NCI-H2196 treated with DMSO at 0.1 percent for 48 hours (cell line): ENCODE measurements at regions not wholly inside any gene's neighbourhood (a gene's known extent, or its start where the extent isn't known, plus 50 kb on each side); places are given as distances from the start of the nearest gene placed in this dataset.
"Not testable (repeated sequence)": the region's sequence is repeated elsewhere in the genome, so short reads cannot be mapped to it uniquely, and the experiment has no call there.

Source experiments
- DNase-seq: peaks from one replicate; lab custom pipeline; 2025; ENCODE audit not compliant: unreplicated experiment; lab: John Stamatoyannopoulos, UW

DNA sequence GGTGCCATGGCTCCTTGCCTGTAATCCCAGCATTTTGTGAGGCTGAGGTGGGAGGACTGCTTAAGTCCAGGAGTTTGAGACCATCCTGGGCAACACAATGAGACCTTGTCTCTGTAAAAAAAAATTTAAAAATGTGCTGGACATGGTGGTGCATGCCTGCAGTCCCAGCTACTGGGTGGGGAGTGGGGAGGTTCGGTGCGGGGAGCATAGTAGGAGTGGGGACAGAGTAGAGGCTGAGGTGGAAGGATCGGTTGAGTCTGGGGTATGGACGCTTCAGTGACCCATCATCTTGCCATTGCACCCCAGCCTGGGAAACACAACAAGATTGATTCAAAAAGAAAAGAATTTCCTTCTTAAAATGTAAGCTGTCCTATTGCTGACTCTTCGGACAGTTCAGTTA is 1490.0 kb upstream of the GBE1 start:
- no peak for DNase-seq

DNA sequence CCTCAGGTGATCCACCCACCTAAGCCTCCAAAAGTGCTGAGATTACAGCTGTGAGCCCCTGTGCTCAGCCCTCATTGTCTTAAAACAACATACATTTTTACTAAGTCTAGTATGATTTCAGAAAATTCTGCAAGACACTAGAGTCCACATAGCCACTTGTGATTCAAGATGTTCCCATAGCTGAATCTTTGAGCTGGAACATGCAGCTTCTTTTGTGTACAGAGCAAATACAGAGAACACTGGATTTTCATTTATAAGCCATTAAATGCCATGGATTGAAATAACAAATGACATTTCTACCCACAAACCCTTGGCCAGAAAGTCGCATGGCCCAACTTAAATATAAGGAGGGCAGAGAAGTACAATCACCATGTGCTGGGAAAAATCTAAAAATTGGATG is 1489.2 kb upstream of the GBE1 start:
- no peak for DNase-seq

DNA sequence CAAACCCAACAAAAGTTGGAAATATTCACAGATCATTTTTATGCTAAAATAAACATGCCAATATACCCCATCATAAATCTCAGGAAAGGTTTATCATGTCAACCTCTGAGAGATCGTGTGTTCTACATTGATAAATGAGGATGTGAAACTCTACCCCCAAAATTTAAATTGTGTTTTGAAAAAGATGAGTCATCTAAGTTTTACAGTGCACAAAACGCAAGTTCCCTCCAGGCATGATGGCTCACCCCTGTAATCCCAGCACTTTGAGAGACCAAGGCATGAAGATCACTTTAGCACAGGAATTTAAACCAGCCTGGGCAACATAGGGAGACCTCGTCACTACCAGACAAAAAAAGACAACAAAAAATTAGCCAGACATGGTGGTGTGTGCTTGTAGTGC is 1487.0 kb upstream of the GBE1 start:
- DNase-seq = no peak

DNA sequence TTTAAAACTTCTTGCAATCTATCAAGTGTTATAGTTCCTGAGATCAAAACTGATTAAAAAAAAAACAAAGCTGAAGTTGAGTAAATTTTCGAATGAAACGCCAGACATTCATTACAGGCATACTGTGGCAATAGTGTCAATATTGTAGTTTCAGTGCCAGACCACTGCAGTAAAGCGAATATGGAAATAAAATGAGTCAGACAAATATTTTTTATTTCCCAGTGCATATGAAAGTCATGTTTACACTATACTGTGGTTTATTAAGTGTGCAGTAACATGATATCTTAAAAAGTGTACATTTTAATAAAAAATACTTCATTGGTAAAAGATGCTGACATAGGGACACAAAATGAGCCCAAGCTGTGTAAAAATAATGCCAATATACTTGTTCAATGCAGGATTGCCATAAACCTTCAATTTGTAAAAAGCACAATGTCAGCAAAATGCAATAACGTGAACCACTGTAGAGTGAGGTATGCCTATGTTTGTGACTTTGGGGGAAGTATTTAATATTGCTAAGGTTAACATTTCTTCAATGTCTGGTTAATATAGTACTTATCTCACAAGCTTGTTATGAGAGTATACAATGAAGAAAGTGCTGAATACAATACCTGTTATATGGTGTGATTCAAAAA is 1473.9 kb upstream of the GBE1 start:
- no peak for DNase-seq

DNA sequence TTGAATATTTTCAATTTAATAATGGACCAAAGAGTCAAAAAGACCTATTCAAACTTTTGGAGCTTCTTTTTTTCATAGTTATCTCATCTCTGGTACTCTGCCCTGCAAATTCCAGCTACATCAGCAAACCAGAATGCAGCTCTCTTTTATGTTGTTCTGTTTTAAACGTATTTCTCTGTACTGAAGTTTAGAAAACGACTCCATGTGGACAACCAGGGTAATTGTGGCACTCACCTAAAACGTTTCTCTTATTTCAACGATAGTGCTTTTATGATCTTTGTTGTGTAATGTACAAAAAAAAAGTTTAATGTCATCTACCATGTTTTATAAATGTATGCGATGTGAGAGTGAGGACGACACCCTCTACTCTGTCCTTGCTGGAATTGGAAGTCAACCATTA is 1472.3 kb upstream of the GBE1 start:
- DNase-seq = no peak

DNA sequence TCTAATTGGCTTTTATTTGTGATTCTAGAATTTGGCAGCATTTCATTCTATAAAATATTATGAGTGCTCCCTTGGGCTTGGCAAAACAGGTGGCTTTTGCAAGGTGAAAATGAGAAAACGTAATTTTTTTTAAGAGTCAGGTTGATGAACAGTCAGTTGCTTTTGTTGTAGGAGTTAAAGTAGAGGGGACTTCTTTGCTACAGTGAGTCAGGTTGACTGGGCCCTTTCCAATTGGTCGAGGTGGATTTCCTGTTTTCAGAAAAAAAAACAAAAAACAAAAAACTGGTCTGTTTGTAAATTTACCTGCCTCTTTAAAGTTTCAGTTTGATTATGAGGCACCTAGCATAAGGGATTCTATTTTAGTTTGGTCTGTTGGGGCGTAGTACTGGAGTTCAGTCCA is 1469.4 kb upstream of the GBE1 start:
- no peak for DNase-seq

DNA sequence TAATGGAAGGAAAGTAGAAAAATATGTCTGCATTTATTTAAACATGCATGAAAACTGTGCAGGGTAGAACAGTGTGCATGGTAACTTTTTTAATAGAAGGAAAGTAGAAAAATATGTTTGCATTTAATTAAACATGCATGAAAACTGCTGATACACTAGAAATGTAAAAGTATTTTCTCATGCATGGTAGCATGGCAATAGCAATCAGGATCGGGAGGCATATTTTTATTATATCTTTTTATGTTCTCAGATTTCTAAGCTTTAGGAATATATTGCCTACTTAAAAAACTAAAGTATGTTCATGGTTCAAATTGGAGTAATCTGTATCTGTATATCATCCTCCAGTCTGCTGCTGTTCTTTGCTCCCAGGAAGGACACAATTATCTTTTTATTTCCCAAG is 1468.9 kb upstream of the GBE1 start:
- DNase-seq = no peak

DNA sequence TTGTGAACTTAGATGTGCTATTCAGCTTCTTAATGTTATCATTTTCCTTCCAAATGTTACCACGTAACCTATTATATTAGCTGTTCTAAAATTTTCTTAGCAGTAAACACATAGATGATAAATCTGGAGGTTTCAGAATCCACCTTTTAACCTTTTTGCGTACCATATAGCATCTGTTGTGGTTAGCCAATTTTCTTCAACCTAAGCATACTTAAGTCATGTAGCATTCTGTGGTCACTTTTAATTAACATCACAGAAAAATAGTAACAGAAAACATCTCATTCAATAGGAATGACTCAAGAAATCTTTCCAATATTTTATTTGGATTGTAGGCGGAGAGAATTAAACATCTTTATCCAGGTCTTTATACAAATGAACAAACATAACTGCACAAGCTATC is 1465.3 kb upstream of the GBE1 start:
- DNase-seq = no peak

DNA sequence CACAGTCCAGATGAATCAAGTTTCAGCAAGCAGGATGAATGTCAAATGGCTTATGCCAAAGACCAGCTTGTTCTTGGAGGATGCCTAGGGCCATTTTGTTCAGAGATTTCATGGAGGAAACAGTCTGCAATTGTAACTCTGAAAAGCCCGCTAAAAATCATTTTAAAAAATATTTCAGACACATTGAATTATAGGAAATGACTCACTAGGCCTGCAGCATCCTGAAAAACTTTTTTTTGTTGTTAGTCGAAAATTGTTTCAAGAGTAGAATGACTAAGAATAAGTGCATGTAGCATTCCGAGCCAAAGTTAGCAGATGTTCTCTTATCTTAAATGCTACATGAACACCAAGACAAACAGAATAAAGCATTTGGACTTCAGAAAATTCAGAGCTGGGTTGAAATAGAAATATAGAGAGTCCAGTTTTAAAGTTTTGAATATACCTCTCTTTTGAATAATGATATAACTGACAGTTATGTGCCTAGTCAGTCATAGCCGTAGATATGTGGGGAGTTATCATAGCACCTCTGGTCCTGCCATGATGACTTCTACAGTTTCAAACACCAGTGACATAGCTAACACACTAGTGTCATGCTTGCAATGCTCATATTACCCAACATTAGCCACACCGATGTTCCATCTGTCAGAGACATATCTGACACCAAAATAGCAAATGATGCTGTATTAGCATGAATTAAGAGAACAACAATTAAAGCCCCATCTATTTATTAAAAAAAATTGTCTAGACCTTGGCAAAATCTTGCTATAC is 1462.8 kb upstream of the GBE1 start:
- DNase-seq = no peak

DNA sequence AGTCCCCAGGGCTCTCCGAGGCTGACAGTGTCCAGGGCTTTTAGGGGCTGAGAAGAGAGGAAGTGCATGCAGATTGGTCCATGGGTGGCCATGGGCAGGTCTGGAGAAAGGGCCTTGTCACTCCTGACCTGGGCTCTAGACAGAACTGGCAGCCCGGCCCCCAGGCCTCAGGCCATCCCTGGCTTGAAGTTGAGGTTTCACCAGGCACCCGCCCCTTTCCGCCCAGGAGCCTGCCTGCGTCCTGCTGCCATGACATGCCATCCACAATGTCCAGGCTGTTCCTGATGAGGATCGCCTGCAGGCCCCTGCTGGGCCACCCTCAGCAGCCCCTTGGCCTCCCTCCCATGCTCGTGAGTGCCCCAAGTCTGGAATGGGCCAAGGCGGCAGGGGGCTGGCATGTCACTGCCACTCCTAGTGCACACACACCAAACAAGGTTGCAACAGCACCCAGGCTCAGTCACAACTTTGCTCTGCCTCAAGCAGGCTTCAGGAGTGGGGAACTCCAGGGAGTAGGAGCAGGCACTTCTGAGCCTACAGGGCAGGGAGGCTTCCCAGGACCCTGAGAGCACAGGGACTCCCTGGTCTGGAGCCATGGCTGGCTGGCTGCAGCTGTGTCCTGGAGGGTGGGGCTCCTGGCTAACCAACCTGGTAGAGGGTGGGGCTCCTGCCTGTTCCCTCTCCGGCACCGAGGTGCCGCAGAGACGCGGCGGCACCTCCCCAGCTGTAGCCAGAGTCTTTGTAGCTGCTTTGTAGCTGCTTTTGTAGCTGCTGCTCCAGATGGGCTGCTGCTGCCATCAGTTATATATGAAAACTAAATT is 1457.1 kb upstream of the GBE1 start:
- no peak for DNase-seq

DNA sequence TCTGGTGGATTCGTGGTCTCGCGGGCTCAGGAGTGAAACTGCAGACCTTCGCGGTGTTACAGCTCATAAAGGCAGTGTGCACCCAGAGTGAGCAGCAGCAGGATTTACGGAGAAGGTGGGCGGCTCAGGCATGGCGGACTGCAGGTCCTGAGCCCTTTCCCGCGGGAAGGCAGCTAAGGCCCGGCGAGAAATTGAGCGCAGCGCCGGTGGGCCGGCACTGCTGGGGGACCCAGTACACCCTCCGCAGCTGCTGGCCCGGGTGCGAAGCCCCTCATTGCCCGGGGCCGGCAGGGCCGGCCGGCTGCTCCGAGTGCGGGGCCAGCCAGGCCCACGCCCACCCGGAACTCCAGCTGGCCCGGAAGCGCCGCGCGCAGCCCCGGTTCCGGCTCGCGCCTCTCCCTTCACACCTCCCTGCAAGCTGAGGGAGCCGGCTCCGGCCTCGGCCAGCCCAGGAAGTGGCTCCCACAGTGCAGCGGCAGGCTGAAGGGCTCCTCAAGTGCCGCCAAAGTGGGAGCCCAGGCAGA is 1456.2 kb upstream of the GBE1 start:
- not testable (repeated sequence) for DNase-seq

DNA sequence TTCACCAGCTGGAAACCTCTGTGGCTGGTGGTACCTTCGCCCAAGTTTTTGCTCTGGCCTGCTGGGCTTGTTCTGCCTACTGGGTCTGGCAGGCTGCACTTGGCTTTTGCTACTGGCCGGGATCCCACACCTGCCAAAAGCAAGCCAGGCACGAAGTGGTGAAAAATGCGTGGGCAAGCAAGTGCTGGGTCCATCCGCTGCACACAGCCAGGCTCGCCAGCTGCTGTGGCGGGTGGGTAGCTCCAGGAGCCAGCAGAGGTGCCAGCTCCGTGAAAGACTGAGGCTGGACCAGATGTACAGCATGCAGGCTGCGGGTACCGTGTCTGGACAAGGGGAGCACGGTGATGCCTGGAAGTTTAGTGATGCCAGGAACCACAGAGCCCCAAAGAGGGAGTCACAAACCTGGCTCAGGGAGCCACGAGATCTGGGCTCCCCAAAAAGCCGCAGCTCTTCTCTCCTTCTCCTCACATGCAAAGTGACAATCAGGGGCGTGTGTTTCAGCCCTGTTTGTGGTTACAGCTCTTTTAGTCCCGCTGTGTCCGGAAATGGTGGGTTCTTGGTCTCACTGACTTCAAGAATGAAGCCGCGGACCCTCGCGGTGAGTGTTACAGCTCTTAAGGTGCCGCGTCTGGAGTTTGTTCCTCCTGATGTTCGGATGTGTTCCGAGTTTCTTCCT is 1455.6 kb upstream of the GBE1 start:
- DNase-seq = no peak

DNA sequence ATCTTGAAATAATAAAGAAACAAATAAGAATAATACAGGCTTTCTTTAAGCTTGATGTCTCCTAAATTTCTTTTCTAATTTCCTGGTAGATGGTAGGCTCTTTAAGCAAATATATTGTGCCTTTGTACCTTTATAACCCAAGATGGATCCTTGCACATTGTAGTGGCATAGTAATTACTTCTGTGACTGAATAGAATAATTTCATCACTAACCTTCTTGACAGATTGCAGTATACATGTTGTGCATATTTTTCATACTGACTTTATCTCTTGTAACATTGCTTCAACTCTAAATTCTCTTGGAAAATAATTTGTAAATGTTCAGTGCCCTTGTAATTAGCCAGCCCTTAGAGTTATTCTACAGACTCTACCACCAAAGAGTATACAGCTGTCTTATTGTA is 1433.8 kb upstream of the GBE1 start:
- DNase-seq = no peak

DNA sequence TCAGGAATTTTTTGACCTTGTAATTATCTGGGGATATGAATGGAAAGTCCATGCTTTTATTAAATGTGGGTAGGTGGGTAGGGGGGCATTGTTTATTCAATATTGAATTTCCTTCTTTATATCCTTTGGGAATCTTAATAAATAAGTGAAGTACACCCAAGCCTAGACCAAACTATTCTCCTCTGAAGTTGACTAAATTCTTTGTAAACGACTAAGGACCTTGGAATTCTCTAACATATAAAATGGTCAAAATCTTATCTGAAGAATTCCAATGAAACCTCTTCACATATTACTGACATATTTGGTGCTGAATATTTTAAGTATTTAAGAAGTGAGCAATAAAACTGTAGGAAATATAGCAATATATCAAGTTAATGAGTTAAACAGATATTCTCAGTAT is 1432.1 kb upstream of the GBE1 start:
- DNase-seq = no peak

DNA sequence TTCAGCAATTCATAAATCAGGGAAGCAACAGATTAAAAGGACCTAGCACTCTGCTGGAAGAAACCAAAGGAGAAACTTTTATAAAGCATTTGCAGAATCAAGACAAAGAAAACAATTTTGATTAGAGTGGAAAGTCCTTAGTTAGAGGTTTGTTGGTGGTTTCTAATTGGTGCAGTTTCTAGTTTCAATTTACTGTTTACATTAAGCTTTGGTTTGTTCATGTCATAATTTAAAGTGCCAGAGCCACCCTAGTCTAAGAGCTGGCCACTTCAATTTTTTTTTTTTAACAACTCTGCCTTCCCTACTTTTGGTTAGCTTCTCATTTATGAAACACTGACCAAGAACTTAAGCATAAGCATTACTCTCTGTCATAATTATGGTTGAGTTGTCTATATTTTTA is 1428.2 kb upstream of the GBE1 start:
- DNase-seq = no peak

DNA sequence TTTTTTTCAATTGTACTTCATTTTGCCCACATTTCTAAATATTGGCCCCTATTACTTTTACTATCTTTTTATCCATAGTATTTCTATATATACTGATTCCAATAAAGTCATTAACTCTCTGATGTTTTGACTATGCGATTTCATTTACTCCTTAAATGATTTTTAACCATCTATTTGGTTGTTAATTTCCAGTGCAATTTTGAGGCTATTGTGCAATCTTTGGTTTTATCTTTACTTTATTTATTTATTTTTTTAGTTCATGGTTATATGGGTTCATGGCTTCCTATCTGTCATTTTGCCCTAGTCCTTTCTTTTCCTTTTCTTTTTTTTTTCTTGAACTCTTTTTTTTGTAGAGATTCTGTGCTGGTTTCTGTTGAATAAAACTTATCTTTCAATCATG is 1408.0 kb upstream of the GBE1 start:
- DNase-seq = no peak

DNA sequence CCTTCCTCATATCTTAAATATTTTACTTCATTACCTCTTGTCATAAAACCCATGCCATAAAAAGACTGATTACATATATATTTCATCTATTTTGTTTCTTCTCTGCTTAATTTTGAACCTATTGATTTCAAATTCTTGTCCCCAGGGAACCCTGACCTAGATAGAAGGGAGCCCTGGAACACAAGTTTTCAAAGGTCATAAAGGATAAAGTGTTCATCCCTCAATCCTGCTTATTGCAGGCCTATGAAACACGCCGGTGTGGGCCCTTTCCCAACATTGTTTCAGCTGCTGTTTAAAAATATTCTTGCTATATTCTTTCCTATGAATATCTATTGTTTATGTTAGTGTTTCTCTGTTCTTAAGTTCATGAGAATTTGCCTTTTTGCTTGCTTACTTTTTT is 1389.5 kb upstream of the GBE1 start:
- no peak for DNase-seq

DNA sequence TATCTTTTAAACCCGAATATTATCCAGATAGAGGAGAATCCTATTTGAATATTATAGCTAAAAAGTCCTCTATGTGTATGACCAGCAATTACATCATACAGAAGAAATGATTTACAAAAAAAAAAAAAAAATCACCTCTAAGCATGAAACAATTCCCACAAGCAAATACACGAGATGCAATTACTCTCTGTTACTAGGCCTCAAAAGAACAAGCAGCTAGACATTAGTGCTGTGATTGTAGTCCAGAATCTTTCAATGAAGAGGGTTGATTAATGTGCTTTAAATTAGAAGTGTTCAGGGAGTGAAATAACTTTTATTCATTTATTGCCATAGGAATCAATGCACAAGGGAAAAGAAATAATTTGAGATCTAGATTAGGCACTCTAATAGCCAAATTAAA is 1379.5 kb upstream of the GBE1 start:
- no peak for DNase-seq

DNA sequence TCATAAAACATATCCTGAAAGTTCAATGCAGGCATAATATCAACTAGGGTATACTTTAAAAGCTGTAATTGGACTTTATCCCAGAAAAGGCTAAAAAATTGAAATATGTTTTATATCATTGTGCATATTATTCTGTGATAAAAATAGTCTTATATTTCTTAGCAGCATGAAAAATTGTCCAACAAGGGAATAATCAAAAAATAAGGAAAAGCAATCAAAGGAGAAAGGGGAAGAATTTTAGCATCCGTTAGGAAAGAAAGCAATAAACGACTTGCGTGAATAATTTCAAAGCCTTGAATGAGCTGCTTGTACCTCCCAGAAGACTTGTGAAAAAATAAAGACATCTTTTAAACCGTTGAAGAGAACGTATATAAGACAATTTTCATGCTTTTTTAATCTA is 1369.8 kb upstream of the GBE1 start:
- no peak for DNase-seq

DNA sequence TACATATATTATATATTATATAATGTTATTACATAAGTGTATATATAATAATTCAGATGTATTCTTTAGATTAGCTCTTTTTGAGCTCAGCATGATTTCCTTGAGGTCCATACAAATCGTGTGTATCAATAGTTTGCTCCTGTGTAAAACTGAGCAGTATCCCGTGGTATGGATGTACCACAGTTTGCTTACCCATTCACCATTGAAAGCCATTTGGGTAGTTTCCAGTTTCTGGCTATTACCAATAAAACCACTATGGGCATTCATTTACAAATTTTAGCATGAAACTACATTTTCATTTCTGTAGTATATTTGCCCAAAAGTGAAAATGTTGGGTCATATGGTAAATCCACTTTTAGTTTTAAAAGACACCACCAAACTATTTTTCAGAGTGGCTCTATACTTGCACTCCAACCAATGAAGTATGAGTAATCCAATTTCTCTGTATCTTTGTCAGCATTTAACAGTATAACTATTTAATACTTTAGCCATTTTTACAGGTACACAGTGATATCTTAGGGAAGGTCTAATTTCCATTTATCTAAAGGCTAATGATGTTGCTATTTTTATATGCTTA is 1361.4 kb upstream of the GBE1 start:
- DNase-seq = no peak

DNA sequence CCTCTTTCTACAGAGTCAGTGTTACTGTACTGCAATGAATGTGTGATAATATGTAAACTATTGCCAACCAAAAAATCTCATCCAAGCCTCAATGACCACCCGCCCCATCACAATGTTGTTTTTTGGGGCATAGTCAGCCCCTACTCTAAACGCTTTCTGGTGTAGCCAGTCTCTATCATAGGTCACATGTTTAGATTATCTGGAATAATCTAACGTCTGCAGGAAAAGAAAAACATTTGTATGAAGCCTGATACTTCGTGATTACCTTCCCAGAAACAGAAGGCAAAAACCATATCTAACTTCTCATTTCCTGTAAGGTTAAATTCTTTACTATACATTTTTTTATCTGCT is 1331.8 kb upstream of the GBE1 start:
- no peak for DNase-seq
